ENCODE measurements at regions not wholly inside any gene's neighbourhood (a gene's known extent, or its start where the extent isn't known, plus 50 kb on each side); places are given as distances from the start of the nearest gene placed in this dataset.

DNA sequence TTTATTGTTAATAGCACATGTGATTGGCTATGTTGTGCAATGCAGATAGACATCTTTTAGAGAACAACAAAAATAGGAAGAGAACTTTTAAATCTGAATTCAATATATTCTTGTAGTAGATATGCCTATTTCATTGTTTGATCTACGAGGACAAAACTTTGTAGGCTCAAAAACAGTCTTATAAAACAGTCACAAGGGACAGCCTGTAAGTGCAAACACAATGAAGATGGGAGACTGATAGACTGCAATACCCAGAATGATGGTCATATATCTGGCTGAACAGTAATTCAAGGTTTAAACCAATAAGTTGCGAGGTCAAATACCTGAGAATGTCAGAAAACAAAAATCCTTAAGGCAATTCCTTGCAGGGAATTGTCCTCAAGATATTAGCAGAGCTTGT, 1342.9 kb upstream of the ADGRB3 start:
- WGBS, 2 experiments (ENCODE audit: extremely low coverage in 1 of 2, insufficient coverage in 1 of 2, insufficient read length in 1 of 2, insufficient replicate concordance in 2 of 2, low coverage in 1 of 2, low lambda C conversion rate in 2 of 2, missing lambda C conversion rate in 1 of 2): 94% methylated on average over 2 of the region's 2 CpGs; no CpG with 5 or more reads in 1 of the 2 experiments

More for the DNA sequence above, 1342.9 kb upstream of the ADGRB3 start:
- no peaks in the 10 kb centered on the region for H3K27me3 ChIP-seq (replicated peaks in 1 of 4; ENCODE audit: control insufficient read depth in 3 of 4, extremely low read depth in 1 of 4, insufficient read depth in 3 of 4, low read length in 3 of 4)
- H3K4me3 ChIP-seq (ENCODE audit: extremely low read depth in 1 of 4, insufficient read depth in 2 of 4, low read depth in 3 of 4, low read length in 4 of 4): no peak overlapping the region
- H3K9ac ChIP-seq (replicated peaks in 1 of 4; ENCODE audit: extremely low read depth in 1 of 4, low read depth in 3 of 4, low read length in 3 of 4): no peak overlapping the region
- H3K4me2 ChIP-seq (ENCODE audit: insufficient read depth in 1 of 2, low read depth in 2 of 2, low read length in 2 of 2): no peak overlapping the region
- H4K20me1 ChIP-seq (replicated peaks in 1 of 2; ENCODE audit: control insufficient read depth in 1 of 2, insufficient read depth in 2 of 2, low read length in 2 of 2): no peaks in the 10 kb centered on the region
- no peaks in the 10 kb centered on the region for H3K23me2 ChIP-seq (ENCODE audit: low read depth, low read length)
- DNase-seq (ENCODE audit: low read depth in 1 of 2, low spot score in 2 of 2): no peak
- no peak overlapping the region for H2BK12ac ChIP-seq (ENCODE audit: low read depth, low read length)
- TF ChIP-seq, protein P1, sequence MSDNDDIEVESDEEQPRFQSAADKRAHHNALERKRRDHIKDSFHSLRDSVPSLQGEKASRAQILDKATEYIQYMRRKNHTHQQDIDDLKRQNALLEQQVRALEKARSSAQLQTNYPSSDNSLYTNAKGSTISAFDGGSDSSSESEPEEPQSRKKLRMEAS (IDR thresholded peaks at IDR 0.05): no peak
- TF ChIP-seq BCL11A (IDR thresholded peaks at IDR 0.05; ENCODE audit: low read depth in 2 of 2, low read length in 2 of 2): no peak
- H3K14ac ChIP-seq (ENCODE audit: insufficient read length): no peak overlapping the region
- no peak for FAIRE-seq
- H3K4me1 ChIP-seq (replicated peaks in 1 of 4; ENCODE audit: control insufficient read depth in 3 of 4, insufficient read depth in 4 of 4, low read length in 3 of 4): no peaks in the 10 kb centered on the region
- no peak overlapping the region for H3K18ac ChIP-seq (ENCODE audit: extremely low read depth, low read length)
- no peak overlapping the region for H2BK15ac ChIP-seq (ENCODE audit: low read length)
- no peak overlapping the region for H2BK120ac ChIP-seq (replicated peaks; ENCODE audit: low read depth, low read length)
- no peaks in the 10 kb centered on the region for H3K79me1 ChIP-seq (ENCODE audit: low read depth, low read length)
- no peak overlapping the region for H4K8ac ChIP-seq (ENCODE audit: extremely low read depth, insufficient read depth, low read length)
- no peak overlapping the region for H2AK5ac ChIP-seq (ENCODE audit: low read depth, low read length)
- H3K56ac ChIP-seq (replicated peaks; ENCODE audit: insufficient read length, low read depth, low read length): no peak overlapping the region
- no peak overlapping the region for H4K91ac ChIP-seq (replicated peaks; ENCODE audit: insufficient read length, low read length)
- no peak overlapping the region for H3K4ac ChIP-seq (replicated peaks; ENCODE audit: insufficient read length, low read depth, low read length)
- no peak overlapping the region for H2BK5ac ChIP-seq (ENCODE audit: low read depth, low read length)
- ChIA-PET CTCF (ENCODE audit: partially characterized antibody) (no interaction called here), POLR2A (ENCODE audit: partially characterized antibody) (no interaction called here)
- no peak overlapping the region for H4K5ac ChIP-seq (ENCODE audit: insufficient read length, low read depth, low read length)
- no peak overlapping the region for H3K27ac ChIP-seq (ENCODE audit: low read depth, low read length)
- H3K23ac ChIP-seq (ENCODE audit: insufficient read length): no peak overlapping the region
- 0 out of 2 replicates have a peak overlapping the region, but pooled peaks have one; percentile 66 for H2AFZ ChIP-seq (ENCODE audit: low read length)
- H3K79me2 ChIP-seq (ENCODE audit: control insufficient read depth in 1 of 2, insufficient read depth in 2 of 2, low read length in 2 of 2): no peaks in the 10 kb centered on the region
- H3K36me3 ChIP-seq (ENCODE audit: control insufficient read depth in 2 of 4, insufficient read depth in 4 of 4, low read length in 3 of 4): no peaks in the 10 kb centered on the region
- no peaks in the 10 kb centered on the region for H3K9me3 ChIP-seq (ENCODE audit: insufficient read depth in 2 of 2, low read depth in 1 of 2, low read length in 1 of 2)
- no peak overlapping the region for H2BK20ac ChIP-seq (ENCODE audit: low read length)

Measured in H1 (cell line).